Upper lobe of right lung (tissue), 1 donor: ENCODE measurements at regions not wholly inside any gene's neighbourhood (a gene's known extent, or its start where the extent isn't known, plus 50 kb on each side); places are given as distances from the start of the nearest gene placed in this dataset.

Experiments used
- ATAC-seq: fragments of 200-7000 bp; cut with Tn5 transposase; one replicate; pipeline ENCODE4 v1.9.1; 2020; ENCODE audit warnings: mild to moderate bottlenecking, moderate library complexity
- DNase-seq: peaks from one replicate; pipeline ENCODE4 v3.0.0-alpha.2; 2020
- H3K27ac ChIP-seq: fragments of 200-600 bp; one replicate; pipeline ENCODE4 v1.8.0; 2022
- H3K27me3 ChIP-seq: fragments of 200-600 bp; one replicate; pipeline ENCODE4 v1.8.0; 2022; ENCODE audit warnings: mild to moderate bottlenecking
- H3K36me3 ChIP-seq: fragments of 200-600 bp; one replicate; pipeline ENCODE4 v1.8.0; 2022
- H3K4me1 ChIP-seq: fragments of 200-600 bp; one replicate; pipeline ENCODE4 v1.8.0; 2022
- H3K4me3 ChIP-seq: fragments of 200-600 bp; one replicate; pipeline ENCODE4 v1.8.0; 2022; ENCODE audit warnings: mild to moderate bottlenecking
- H3K9me3 ChIP-seq: fragments of 200-600 bp; one replicate; pipeline ENCODE4 v1.8.0; 2022
- intact Hi-C: fragments of 100-400 bp; cut with DNase I; formaldehyde crosslinking; loops from one replicate; pipeline ENCODE4 v1.11.0; 2022
- TF ChIP-seq, protein P1 (sequence below): fragments of 200-600 bp; IDR thresholded peaks from one replicate; pipeline ENCODE4 v1.8.0; 2022; ENCODE audit warnings: antibody characterized with exemption
- donor health status: DM: no; HTN: yes; CAD: no; lungs with severe emphysema.

DNA sequence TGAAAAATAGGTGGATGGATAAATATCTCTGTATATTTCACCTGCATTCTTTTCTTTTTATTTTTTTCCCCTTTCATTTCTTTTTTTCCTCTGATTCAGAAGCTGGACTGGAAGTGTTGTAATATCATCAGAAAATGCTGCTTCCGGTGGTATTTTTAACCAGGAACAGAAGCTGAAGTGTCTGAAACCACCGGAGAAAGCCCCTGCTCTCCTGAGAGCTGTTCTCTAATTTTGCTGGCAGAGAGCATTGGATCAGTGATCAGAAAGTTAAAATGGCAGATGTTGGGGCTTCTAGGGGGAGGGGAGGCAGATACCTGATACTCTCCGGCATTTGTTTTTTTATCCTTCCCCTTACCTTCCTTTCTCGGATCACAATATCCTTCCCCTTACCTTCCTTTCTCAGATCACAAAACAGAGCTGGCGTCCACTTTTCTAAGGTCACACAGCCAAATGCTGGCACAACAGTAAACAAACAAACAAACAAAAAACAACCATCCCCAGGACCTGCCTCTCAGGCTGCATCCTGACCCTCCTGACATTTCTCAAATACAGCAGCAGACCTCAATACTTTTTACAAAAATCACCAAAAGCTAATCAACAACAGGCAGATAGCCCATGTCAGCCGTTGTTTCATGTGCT, 143.2 kb upstream of the ZNF217 start:
- TF ChIP-seq, protein P1, sequence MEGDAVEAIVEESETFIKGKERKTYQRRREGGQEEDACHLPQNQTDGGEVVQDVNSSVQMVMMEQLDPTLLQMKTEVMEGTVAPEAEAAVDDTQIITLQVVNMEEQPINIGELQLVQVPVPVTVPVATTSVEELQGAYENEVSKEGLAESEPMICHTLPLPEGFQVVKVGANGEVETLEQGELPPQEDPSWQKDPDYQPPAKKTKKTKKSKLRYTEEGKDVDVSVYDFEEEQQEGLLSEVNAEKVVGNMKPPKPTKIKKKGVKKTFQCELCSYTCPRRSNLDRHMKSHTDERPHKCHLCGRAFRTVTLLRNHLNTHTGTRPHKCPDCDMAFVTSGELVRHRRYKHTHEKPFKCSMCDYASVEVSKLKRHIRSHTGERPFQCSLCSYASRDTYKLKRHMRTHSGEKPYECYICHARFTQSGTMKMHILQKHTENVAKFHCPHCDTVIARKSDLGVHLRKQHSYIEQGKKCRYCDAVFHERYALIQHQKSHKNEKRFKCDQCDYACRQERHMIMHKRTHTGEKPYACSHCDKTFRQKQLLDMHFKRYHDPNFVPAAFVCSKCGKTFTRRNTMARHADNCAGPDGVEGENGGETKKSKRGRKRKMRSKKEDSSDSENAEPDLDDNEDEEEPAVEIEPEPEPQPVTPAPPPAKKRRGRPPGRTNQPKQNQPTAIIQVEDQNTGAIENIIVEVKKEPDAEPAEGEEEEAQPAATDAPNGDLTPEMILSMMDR, result no peak
- intact Hi-C loops, result no loop called here
- Histone ChIP-seq H3K36me3 (no peaks in the 10 kb centered on the region), H3K27me3 (no peaks in the 10 kb centered on the region), H3K27ac (no peak overlapping the region), H3K4me1 (peaks cover 37% of the 10 kb centered on the region), H3K9me3 (no peaks in the 10 kb centered on the region), H3K4me3 (no peak overlapping the region)
- ATAC-seq (no peak), DNase-seq (no peak)

GRCh38 chr20:53736122-53736756, 142.6 kb upstream of the ZNF217 start:
- no peaks in the 10 kb centered on the region for H3K36me3 ChIP-seq
- DNase-seq, result no peak
- no peaks in the 10 kb centered on the region for H3K27me3 ChIP-seq
- intact Hi-C loops, result no loop called here
- H3K9me3 ChIP-seq, result no peaks in the 10 kb centered on the region
- peaks cover 37% of the 10 kb centered on the region for H3K4me1 ChIP-seq
- ATAC-seq, result no peak
- no peak overlapping the region for H3K27ac ChIP-seq
- no peak overlapping the region for H3K4me3 ChIP-seq
- TF ChIP-seq, protein P1, result no peak

DNA sequence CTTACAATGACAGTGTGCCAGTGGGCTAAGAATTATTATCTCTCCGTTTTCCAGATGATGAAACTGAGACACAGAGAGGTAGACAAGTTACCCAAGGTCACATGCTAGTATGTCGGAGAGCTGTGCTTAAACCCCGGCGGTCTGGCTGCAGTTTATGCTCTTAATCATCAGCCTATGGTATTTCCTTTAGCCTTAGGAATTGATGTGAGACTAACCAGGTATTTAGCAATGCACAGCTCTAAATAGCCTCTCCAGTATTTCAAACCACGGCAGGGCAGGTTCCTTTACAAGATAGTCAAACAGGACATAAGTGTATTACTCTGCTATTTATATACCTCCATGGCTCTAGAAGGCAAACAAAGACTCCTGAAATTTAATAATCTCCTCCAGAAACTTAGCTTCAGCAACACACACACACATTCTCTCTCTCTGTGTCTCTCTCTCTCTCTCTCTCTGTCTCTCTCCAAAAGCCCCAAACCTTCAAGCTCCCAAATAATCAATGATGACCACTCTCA, 142.0 kb upstream of the ZNF217 start:
- intact Hi-C loops, result no loop called here
- no peaks in the 10 kb centered on the region for H3K27me3 ChIP-seq
- no peak overlapping the region for H3K4me3 ChIP-seq
- H3K4me1 ChIP-seq, result peaks cover 37% of the 10 kb centered on the region
- H3K9me3 ChIP-seq, result no peaks in the 10 kb centered on the region
- no peak overlapping the region for H3K27ac ChIP-seq
- DNase-seq, result no peak
- no peaks in the 10 kb centered on the region for H3K36me3 ChIP-seq
- ATAC-seq, result no peak
- TF ChIP-seq, protein P1, result no peak

- no peak for ATAC-seq
Measured at GRCh38 chr20:53734006-53734688, 140.5 kb upstream of the ZNF217 start.

GRCh38 chr20:53731595-53731994, 138.0 kb upstream of the ZNF217 start:
- H3K27me3 ChIP-seq, result no peaks in the 10 kb centered on the region
- intact Hi-C loops, result no loop called here
- no peaks in the 10 kb centered on the region for H3K36me3 ChIP-seq
- no peak for DNase-seq
- ATAC-seq, result no peak
- H3K4me1 ChIP-seq, result peaks cover 8% of the 10 kb centered on the region
- no peaks in the 10 kb centered on the region for H3K9me3 ChIP-seq
- H3K27ac ChIP-seq, result no peak overlapping the region
- TF ChIP-seq, protein P1, result no peak
- no peak overlapping the region for H3K4me3 ChIP-seq

More at GRCh38 chr20:53734006-53734688, 140.5 kb upstream of the ZNF217 start:
- no peak for DNase-seq
- H3K27ac ChIP-seq, result no peak overlapping the region
- no peaks in the 10 kb centered on the region for H3K36me3 ChIP-seq
- no peaks in the 10 kb centered on the region for H3K9me3 ChIP-seq
- H3K4me3 ChIP-seq, result no peak overlapping the region
- peaks cover 27% of the 10 kb centered on the region for H3K4me1 ChIP-seq
- TF ChIP-seq, protein P1, result no peak
- no peaks in the 10 kb centered on the region for H3K27me3 ChIP-seq
- intact Hi-C loops, result no loop called here
